ENCODE measurements at regions not wholly inside any gene's neighbourhood (a gene's known extent, or its start where the extent isn't known, plus 50 kb on each side); places are given as distances from the start of the nearest gene placed in this dataset.

DNA sequence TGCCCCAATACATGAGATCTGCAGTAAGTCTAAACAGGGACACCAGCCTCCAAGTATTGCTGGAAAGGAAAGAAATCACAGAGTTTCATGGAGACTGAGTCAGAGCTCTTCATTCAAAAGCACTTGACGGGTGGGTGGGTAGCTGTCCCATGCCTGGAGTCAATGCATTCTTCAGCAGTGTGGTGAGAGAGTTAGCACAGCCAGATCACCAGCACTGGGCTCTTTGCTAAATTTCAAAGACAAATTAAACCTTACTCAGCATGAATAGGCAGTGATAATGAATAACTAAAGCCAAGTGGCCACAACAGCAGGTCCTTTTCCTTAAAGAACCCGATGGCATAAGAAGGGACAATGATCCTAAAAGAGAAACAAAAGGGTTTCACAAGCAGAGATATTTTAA is 192.4 kb downstream of the ACTL7B start:
- no peak overlapping the region for H3K27ac ChIP-seq
- TF ChIP-seq, protein P1, sequence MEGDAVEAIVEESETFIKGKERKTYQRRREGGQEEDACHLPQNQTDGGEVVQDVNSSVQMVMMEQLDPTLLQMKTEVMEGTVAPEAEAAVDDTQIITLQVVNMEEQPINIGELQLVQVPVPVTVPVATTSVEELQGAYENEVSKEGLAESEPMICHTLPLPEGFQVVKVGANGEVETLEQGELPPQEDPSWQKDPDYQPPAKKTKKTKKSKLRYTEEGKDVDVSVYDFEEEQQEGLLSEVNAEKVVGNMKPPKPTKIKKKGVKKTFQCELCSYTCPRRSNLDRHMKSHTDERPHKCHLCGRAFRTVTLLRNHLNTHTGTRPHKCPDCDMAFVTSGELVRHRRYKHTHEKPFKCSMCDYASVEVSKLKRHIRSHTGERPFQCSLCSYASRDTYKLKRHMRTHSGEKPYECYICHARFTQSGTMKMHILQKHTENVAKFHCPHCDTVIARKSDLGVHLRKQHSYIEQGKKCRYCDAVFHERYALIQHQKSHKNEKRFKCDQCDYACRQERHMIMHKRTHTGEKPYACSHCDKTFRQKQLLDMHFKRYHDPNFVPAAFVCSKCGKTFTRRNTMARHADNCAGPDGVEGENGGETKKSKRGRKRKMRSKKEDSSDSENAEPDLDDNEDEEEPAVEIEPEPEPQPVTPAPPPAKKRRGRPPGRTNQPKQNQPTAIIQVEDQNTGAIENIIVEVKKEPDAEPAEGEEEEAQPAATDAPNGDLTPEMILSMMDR (conservative IDR thresholded peaks at IDR 0.05) = no peak

DNA sequence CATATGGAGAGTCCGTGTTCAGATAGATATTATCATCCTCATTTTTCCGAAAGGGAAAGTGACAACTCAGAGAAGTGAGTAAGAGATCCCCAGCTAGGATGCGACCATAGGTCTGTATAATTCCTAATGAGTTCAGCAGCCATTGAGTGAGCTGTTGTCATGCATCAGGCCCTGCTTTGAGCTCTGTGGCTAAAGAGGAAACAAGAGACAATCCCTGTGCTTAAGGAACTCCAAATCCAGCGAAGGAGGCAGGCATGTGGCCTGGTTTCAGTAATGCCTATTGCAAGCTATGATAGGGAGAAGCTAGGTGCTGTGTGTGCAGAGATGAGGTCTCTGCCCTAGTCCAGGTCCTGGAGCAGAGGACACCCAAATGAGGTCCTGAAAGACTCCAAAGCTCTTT is 192.8 kb downstream of the ACTL7B start:
- TF ChIP-seq, protein P1 (conservative IDR thresholded peaks at IDR 0.05) = no peak
- no peak overlapping the region for H3K27ac ChIP-seq

DNA sequence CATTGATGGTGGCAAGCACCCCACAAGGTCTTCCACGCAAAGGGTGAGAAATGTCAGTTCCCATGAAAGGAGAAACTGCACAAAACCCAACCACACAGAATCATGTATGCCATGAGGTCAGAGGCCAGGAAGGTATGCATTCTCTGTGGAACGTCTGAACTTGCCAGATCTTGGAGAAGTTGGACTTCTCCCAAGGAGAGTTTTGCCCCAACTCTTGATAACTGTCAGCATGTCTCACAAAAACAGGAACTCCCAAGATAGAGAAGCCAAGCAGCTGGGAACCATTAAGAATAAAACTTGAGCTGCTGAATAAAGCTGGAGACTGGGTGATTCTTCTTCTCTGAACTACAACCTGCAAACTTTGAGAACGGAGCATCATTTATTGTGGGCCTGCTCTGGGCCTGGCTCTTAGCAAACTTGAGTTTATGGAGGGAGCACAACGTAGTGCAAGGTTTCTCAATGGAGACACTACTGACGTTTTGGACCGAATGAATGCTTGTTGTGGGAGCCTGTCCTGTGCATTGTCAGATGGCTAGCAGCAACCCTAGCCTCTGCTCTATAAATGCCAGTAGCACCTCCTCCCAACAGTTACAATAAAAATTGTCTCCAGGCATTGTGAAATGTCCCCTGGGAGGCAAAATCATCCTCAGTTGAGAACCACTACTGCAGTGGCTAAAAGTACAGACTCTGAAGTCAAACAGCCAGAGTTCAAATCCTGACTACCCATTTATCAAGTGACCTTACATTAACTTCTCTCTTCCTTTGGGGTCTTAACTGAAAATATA is 193.5 kb downstream of the ACTL7B start:
- TF ChIP-seq, protein P1 (conservative IDR thresholded peaks at IDR 0.05) = no peak
- no peak overlapping the region for H3K27ac ChIP-seq

DNA sequence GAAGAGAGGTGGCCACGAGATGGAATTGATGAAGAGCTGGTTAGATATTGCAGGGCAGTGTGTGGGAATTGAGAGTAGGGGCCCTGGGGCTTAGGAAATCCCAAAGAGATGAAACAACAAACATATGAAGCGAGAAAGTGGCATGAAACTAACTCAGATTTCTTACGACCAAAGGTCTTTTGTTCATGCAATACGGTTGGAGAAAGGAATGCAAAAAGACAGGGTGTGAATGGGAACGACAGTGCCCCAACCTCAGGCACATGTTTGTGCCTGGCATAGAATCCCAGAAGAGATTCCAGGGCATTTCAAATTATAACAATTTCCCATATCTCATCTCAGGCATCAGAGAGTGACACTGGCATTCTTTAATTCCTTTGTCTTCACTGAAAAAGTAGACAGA is 199.2 kb downstream of the ACTL7B start:
- TF ChIP-seq, protein P1 (conservative IDR thresholded peaks at IDR 0.05) = no peak
- H3K27ac ChIP-seq = no peak overlapping the region

DNA sequence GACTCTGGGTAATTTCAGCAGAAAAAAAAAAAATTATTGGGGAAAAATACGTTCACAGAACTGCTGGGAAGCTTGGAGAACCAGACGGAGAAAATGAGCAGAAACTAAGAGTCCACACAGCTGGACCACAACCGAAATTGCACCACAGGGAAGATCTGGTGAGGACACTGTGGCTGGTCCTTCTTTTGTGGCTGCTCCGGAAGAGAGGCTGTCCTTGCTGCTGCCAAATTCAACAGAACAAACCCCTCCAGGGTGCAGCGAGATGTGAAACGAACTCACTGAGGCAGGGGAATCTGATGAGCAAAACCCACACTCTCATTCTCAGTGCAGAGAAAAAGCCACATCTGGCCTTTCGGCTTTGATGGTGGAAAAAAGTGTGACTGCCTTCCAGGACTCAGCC is 200.0 kb downstream of the ACTL7B start:
- no peak overlapping the region for H3K27ac ChIP-seq
- TF ChIP-seq, protein P1 (conservative IDR thresholded peaks at IDR 0.05) = no peak

DNA sequence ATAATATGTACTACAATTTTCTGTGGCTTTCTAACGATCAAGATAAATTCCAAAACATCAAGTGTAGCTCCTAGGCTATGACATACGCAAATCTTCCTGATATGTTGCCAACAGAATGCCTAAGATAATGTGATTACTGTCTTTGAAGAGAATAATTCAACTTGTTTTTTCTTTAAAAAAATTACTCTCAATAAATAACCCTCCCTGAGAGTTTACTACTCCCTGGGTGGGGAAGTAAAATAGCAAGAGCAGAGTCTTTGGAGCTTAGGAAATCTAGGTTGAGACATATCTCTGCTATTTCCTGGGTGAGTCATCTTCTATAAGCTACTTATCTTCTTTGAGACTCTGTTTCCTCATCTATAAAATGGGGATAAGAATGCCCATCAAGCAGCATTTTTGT is 201.2 kb downstream of the ACTL7B start:
- TF ChIP-seq, protein P1 (conservative IDR thresholded peaks at IDR 0.05) = no peak
- H3K27ac ChIP-seq = no peak overlapping the region

DNA sequence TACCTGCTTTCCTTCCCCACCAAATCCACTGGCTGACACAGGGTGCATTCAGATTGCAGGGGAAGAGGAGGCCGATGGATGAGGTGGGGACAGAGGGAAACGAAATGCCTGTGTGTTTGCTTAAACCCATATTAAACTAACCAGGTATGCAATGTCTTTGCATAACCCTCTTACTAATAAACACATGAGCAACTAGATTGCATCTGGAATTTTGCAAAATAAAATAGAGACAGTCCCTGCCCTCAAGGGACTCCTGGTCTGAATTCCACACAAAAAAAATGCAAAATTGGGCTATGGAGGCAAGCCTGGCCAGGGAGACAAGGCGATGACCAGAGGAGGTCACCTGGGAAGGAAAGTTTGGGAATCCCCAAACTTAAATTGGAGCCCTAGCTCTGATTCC is 202.9 kb downstream of the ACTL7B start:
- TF ChIP-seq, protein P1 (conservative IDR thresholded peaks at IDR 0.05) = no peak
- no peak overlapping the region for H3K27ac ChIP-seq
